ENCODE measurements at regions not wholly inside any gene's neighbourhood (a gene's known extent, or its start where the extent isn't known, plus 50 kb on each side); places are given as distances from the start of the nearest gene placed in this dataset.

GRCh38 chr5:23314827-23315226, 192.6 kb upstream of the PRDM9 start:
- no peak for TF ChIP-seq EZH2 (IDR thresholded peaks at IDR 0.05; ENCODE audit: low read length, missing control alignments)
- TF ChIP-seq, protein P1, sequence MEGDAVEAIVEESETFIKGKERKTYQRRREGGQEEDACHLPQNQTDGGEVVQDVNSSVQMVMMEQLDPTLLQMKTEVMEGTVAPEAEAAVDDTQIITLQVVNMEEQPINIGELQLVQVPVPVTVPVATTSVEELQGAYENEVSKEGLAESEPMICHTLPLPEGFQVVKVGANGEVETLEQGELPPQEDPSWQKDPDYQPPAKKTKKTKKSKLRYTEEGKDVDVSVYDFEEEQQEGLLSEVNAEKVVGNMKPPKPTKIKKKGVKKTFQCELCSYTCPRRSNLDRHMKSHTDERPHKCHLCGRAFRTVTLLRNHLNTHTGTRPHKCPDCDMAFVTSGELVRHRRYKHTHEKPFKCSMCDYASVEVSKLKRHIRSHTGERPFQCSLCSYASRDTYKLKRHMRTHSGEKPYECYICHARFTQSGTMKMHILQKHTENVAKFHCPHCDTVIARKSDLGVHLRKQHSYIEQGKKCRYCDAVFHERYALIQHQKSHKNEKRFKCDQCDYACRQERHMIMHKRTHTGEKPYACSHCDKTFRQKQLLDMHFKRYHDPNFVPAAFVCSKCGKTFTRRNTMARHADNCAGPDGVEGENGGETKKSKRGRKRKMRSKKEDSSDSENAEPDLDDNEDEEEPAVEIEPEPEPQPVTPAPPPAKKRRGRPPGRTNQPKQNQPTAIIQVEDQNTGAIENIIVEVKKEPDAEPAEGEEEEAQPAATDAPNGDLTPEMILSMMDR (conservative IDR thresholded peaks at IDR 0.05 in 1 of 2, IDR thresholded peaks at IDR 0.05 in 1 of 2; ENCODE audit: low read depth in 1 of 2, low read length in 2 of 2): no peak

Measured in fibroblast of lung (primary cell).